DLD1 (cell line): ENCODE measurements at regions not wholly inside any gene's neighbourhood (a gene's known extent, or its start where the extent isn't known, plus 50 kb on each side); places are given as distances from the start of the nearest gene placed in this dataset.

Experiments used
- in situ Hi-C: cut with HindIII; loops from 2 replicates; pipeline ENCODE4 v1.10.0; 2017; ENCODE audit warnings: low sequenced_read_pairs

- in situ Hi-C loops: no loop called here
These were observed 131.9 kb downstream of the ASB1 start for GRCh38 chr2:238558456-238559099.

- in situ Hi-C loops: no loop called here
These were observed 133.5 kb downstream of the ASB1 start for GRCh38 chr2:238560234-238560633.

GRCh38 chr2:238561230-238561629, 134.5 kb downstream of the ASB1 start:
- in situ Hi-C loops: no loop called here

DNA sequence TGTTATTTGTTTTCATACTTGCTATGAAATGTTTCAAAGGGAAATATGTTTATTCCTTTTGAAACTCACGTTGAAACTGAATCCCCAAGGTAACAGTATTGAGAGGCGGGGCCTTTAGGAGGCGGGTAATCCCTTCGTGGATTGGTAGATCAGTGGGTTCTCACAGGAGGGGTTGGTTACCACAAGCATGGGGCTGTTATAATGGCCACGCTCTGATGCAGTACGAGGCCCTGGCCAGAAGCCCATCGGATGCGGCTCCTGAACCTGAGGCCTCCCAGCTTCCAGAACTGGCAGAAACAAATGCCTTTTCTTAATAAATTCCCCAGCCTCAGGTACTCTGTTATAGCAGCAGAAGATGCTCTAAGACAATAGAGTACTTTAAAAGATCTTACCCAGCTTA, 135.7 kb downstream of the ASB1 start:
- in situ Hi-C loops: no loop called here

DNA sequence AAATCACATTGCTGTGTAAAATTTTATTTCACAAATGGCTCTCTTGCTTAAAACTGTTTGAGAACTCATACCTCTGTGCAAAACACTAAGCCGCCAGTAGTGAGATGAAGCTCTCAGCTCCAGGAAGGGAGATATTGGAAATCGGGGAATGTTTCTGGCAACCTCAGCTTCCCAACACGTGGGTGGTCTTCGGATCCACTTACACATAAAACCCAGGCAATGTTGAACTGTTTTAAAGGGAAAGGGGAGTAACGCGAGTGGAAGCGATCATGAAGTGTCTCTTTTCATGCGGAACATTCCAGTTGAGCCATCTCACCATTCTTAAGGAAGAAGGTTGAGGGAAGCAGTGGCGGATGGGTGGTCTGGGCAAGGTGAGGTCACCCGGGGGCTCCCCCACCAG, 136.8 kb downstream of the ASB1 start:
- in situ Hi-C loops: no loop called here

GRCh38 chr2:238564286-238564920, 137.7 kb downstream of the ASB1 start:
- in situ Hi-C loops: no loop called here

- in situ Hi-C loops: loop anchor here (5.0 kb wide), 1 partner anchor 48 kb away; no protein-coding TSS in a partner anchor
These were observed 138.3 kb downstream of the ASB1 start for GRCh38 chr2:238565031-238565430.

DNA sequence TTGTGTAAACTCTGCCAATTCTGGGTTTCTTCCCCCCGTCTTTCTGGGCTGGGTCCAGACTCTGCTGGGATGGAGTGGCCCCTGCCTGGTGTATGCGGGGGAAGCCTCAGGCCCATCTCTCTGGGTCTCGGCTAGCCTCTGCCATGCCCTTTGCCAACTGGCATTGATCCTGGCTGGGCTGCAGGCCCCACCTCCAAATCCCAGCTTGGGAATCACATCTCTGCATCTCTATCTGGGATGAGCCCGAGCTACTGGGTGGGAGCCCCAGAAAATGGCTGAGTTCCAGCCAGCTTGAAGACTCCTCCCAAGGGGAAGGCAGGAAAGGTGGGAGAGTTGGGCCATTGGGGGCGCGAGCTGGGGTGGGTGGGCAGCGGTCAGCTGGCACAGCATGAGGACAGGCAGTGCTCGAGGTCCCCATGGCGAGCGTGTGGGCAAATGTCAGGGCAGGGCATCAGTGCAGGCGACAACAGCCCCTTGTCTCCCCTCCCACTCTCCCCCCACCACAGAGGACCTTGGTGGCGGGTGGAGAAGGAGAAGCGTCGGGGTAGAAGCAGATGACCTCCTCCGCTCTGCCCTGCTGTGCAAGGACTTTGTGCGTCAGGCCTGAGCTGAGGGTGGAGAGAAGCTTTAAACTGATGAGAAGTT, 139.4 kb downstream of the ASB1 start:
- in situ Hi-C loops: loop anchor here (5.0 kb wide), 1 partner anchor 49 kb away; no protein-coding TSS in a partner anchor

- in situ Hi-C loops: loop anchor here (5.0 kb wide), 1 partner anchor 50 kb away; no protein-coding TSS in a partner anchor
These were observed 140.5 kb downstream of the ASB1 start for GRCh38 chr2:238567067-238567855.

DNA sequence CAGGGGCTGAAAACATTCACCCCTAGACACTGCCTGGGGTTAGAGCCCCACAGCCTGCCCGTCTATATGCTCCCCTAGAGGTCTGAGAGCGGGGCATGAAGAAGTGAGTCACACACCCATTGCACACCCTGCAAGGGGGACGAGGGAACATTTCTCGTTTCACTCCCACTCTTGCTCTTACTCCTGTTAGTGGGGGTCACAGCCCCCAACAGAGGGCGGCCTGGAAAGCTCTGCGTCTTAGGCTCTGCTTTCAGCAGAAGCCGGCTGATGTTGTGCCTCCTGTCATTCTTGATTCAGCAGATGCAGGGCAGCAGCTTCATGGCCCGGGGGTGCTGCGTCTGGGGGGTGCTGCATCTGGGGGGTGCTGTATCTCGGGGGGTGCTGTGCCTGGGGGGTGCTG, 141.3 kb downstream of the ASB1 start:
- in situ Hi-C loops: loop anchor here (5.0 kb wide), 1 partner anchor 51 kb away; no protein-coding TSS in a partner anchor

DNA sequence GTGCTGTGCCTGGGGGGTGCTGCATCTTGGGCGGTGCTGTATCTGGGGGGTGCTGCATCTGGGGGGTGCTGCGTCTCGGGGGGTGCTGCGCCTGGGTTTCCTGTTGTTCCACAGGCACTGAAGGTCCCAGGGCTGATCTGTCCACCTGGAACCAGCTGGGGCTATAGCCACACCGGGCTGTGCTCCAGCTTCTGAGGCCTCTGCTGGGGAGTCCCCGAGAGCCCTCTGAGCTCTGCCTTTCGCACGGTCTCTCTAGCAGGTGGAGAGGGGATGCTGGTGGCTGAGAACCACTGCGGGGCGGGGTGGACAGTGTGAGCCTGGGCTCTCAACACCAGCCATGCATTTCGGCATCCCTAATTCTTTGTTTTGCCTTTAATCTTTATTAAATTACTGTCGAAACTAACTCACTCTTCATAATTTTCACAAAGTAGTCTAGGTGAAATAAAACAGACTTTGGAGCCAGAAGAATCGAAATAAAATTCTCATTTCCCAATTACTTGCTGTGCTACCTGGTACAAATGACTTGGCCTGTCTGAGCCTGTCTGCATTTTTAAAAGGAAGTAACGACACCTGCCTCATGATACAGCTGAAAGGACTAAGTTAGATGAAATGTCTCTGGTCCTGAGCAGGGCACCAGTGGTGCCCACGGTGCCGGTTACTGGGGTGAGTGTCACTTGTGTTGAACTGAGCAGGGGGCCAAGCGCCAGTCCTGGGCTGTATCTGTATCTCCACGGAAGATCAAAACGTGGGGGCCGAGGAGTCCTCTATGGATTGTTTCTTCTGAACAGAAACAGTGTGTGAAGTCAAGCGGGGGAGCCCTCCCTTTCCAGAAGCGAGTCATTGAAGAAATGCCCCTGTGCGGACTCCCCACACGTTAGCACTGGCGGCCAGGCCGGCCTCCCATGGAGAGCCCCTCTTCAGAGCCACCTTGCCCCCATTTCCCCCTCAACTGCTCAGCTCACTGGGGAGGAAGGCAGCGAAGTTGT, 142.0 kb downstream of the ASB1 start:
- in situ Hi-C loops: loop anchor here (5.0 kb wide), 1 partner anchor 51 kb away; no protein-coding TSS in a partner anchor

GRCh38 chr2:238569507-238570195, 142.9 kb downstream of the ASB1 start:
- in situ Hi-C loops: loop anchor here (5.0 kb wide), 1 partner anchor 52 kb away; no protein-coding TSS in a partner anchor

- in situ Hi-C loops: no loop called here
These were observed 143.7 kb downstream of the ASB1 start for GRCh38 chr2:238570391-238570790.

- in situ Hi-C loops: no loop called here
These were observed 144.2 kb downstream of the ASB1 start for GRCh38 chr2:238570926-238571325.

DNA sequence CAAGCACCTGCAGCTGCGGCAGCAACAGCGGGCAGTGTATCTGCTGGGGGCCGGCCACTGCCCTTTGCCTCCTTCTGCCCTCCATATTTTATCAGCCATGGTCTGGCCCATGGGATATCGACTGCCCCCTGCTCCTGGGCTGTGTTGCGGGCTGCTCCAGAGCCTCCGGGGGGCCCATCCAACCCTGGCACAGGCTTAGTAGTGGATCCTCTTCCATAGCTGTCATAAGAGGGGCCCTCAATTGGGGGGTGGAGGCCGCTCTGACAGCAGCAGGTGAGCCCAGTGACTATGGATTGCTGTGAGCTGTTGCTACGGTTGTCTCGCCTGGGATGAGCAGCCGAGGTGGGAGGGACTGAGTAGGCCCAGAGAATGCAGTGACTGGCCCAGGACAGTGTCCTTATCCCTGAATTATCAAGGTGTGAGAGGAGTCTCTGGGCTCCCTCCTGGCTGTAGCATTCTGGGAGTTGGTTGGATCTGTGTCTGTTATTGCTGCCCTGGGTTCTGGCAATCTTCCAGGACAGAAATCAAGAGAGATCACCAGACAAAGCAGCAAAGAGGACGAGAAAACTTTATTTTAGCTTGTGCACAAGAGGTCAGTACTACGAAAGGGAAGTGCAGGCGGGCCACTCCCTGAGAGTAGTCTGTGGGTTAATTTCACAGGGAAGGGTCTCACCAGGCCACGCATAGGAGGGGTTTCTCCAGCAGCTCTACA, 145.1 kb downstream of the ASB1 start:
- in situ Hi-C loops: no loop called here

DNA sequence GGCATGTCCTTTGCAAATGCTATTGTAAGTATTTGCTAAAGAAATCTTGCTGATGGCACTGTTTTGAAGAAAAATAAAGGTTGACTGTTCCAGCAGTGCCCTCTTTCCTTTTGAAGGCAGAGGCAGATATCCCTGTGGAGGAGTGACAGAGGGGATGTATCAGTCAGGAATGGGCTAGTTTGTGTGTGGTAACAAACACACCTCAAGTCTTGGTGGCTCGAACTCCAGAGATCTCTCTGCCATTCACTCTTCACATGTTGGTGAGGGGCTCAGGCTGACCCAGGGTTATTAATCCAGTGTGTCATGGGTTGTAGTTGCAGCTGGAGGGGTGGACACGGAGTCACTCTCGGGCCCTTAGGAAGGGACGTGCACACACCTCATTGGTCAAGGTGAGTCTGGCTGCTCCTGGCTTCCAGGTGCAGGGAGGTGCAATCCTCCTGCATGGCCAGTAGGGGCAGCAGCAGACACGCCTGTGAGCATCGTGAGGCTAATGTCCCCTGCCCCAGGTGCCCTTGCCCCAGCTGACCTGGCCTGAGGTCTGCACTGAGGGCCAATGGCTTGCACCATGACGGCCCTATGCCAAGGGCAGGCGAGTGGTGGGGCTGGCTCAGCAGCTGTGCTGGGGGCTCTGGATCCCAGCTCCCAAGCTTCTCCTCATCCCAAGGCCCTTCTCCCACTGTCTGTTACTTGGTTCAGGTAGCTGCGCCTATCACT, 146.5 kb downstream of the ASB1 start:
- in situ Hi-C loops: no loop called here

- in situ Hi-C loops: no loop called here
These were observed 147.2 kb downstream of the ASB1 start for GRCh38 chr2:238573916-238574315.
